Activated CD8-positive, alpha-beta memory T cell treated with anti-CD3 and anti-CD28 coated beads for 24 hours (primary cell): ENCODE measurements at regions not wholly inside any gene's neighbourhood (a gene's known extent, or its start where the extent isn't known, plus 50 kb on each side); places are given as distances from the start of the nearest gene placed in this dataset.
A peak's percentile ranks its signal among the peaks of the same experiment; 100 is the strongest.
"Not testable (repeated sequence)": the region's sequence is repeated elsewhere in the genome, so short reads cannot be mapped to it uniquely, and the experiment has no call there.

Source experiments
- DNase-seq: peaks from one replicate; pipeline ENCODE4 v3.0.0-alpha.2; 2020

GRCh38 chr1:99481-99880 lies 352.0 kb downstream of the OR4F29 start:
- not testable (repeated sequence) for DNase-seq

GRCh38 chr1:98811-99210 lies 352.7 kb downstream of the OR4F29 start:
- DNase-seq, result not testable (repeated sequence)

GRCh38 chr1:91279-91678 lies 360.2 kb downstream of the OR4F29 start:
- not testable (repeated sequence) for DNase-seq

- not testable (repeated sequence) for DNase-seq
Measured at GRCh38 chr1:88110-88509, 363.4 kb downstream of the OR4F29 start.

GRCh38 chr1:79152-79551 lies 372.3 kb downstream of the OR4F29 start:
- DNase-seq, result not testable (repeated sequence)

- DNase-seq, result not testable (repeated sequence)
Measured at GRCh38 chr1:65119-65518, 386.4 kb downstream of the OR4F29 start, which contains the start of gene OR4F5. OR4F5 (plus strand) TSS chr1:65419.

GRCh38 chr1:56014-56531 lies 395.4 kb downstream of the OR4F29 start:
- DNase-seq, result not testable (repeated sequence)

GRCh38 chr1:53182-53581 lies 398.3 kb downstream of the OR4F29 start:
- DNase-seq, result not testable (repeated sequence)

- DNase-seq, result not testable (repeated sequence)
Measured at GRCh38 chr1:41965-42466, 409.5 kb downstream of the OR4F29 start.

GRCh38 chr1:41197-41596 lies 410.3 kb downstream of the OR4F29 start:
- not testable (repeated sequence) for DNase-seq

- DNase-seq, result not testable (repeated sequence)
Measured at GRCh38 chr1:29183-29582, 422.3 kb downstream of the OR4F29 start.

- peak; percentile 58 for DNase-seq
Measured at GRCh38 chr1:17298-17697, 434.2 kb downstream of the OR4F29 start.

GRCh38 chr1:16025-16424 lies 435.5 kb downstream of the OR4F29 start:
- DNase-seq, result not testable (repeated sequence)

- not testable (repeated sequence) for DNase-seq
Measured at GRCh38 chr1:9941-10717, 441.3 kb downstream of the OR4F29 start.
